ENCODE measurements at regions not wholly inside any gene's neighbourhood (a gene's known extent, or its start where the extent isn't known, plus 50 kb on each side); places are given as distances from the start of the nearest gene placed in this dataset.

DNA sequence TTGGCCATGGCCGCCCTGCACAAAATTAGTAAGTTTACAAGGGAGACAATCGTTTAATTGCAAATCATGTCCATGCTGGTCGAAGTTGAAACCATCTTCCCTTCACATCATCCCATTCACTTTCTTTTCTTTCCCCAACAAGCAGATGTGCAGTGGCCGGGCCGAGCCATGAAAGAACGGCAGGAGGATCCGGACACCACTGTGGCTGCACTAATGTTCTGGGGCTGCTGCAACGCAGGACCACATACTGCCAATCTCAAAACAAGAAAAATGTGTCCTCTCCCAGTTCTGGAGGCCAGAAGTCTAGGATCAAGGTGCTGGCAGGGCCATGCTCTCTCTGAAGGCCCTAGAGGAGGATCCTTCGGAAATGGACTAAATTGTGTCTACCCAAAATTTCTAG lies 227.4 kb upstream of the MYT1L start:
- DNase-seq: no peak

DNA sequence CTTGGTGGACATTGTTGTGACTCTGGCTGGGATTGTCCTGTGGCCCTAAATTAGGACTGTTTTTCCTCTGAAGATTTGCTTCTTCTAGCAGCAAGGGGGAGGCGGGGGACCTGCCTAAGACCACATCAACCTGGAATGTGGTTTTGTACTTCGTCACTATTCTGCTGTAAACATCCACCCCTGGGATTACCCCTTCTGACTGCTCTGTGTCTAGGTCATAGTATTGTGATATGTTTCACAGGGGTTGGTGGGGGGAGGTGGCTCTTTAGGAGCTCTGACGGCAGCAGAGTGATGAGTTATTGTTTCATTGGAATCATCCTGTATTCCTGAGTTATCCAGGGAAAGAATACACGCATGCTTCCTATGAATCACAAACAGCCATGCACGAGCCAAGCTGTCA lies 226.4 kb upstream of the MYT1L start:
- no peak for DNase-seq

DNA sequence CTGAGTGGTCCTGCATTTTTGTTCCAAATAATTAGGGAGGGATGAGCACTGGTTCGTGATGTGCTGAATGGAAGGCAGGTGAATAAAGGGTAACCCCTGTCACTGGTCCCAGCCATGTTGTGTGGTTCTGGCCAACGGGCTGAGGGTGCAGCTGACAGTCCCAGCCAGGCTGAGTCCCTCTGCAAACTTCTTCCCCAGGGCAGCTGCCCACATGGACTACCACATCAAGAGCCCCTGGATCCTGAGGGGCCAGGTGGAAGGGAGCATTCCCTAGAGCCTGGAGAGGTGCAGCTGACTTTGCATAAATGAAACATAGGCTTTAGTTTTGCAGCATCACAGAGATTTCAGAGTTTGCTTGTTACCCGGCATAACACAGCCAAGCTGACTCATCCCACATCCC lies 219.8 kb upstream of the MYT1L start:
- no peak for DNase-seq

DNA sequence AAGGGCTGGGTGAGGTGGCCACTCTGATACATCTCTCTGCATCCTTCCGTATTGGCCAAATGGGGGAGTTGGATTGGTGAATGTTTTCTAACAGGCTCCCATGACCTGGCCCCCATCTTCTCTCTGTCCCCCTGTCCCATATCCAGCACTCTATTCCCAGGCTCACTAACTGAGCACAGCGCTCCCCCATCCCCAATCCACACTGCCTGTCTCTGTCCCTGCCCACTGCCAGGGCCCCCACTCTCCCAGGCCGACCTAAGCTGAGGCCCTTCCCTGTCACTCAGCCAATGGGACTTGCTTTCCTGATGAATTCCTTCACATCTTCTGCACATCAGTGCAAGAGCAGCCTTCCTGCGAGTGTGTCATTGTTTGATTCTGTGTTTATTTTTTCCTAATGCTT lies 216.8 kb upstream of the MYT1L start:
- DNase-seq: no peak

DNA sequence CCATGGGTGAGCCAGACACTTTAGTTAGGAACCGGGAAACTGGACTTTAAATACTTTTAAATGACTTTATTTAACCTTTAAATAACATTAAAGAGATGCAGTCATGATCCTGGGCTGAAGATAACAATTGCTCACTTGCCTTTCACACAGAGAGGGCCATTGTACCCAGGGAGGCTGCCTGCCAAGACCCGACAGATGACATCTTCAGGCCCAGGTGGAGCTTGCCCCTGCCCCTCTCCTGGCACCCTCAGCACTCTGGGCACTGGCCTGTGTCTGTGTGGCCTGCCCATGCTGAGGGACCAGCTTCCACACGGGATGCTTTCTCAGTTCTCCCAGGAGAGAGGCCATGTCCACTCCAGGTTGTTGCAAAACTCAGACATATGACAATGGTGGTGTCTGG lies 216.4 kb upstream of the MYT1L start:
- DNase-seq: no peak

DNA sequence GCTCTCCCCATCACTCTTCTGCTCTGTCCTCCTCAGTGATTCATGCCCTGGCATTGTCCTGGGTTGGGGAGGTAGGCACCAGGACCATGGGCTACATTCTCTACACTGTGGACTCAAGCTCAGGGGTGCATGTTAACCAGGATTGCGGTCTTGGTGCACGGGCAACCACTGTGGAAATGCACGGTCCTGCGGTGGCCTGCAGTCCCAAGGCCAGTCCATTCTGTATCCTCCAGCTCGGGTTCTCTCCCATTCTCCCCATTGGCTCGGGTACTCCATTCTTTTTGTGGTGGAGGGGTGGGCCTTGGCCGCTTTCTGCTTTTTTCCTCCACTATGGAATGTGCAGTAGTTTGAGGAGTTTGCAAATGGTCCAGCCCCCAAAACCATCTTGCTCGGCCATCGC lies 215.0 kb upstream of the MYT1L start:
- no peak for DNase-seq

DNA sequence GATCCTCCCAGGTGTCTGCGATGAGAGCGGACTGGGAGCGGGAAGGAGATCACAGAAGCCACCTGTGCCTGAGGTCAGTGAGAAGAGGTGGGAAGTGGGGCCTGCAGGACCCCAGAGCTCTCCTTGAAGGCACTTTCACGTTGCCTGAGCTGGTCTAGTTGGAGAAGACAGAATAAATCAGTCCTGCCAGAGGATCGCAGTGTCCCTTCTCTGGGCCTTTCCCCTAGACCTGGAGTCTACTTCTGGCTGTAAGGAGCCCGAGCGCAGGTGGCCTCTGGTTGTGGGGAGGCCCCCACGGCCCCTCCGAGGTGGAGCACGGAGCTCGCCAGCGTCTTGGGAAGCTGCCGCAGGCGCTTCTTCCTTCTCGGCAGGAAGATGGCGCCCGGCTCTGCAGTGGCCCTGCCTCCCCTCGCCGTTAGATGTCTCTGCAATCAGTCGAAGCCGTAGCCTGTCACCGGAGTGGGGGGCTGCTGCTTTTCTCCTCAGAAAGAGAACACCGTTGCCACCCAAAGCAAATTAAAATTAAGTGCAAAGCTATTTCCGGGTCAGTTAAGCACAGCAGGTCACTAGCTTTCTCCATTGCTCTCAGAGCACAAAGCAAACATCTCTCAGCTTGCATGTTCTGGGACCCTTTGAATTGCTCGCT lies 212.0 kb upstream of the MYT1L start:
- DNase-seq: no peak

DNA sequence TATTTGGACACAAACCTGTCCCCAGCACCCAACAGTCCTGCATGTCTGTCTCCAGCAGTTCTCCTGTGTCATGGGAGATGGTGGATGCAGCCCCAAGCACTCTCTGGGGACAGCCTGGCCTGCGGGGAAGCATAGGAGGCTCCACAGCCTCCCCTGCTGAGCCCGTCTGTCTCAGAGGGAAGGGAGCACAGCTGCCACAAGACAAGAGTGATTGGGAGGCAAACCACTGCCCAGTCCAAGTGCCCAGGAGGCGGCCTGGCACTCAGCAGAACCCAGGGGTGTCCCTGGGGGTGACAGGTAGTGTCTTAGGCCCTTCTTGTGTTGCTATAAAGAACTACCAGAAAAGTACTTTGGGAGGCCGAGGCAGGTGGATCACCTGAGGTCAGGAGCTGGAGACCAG lies 211.2 kb upstream of the MYT1L start:
- DNase-seq: no peak

DNA sequence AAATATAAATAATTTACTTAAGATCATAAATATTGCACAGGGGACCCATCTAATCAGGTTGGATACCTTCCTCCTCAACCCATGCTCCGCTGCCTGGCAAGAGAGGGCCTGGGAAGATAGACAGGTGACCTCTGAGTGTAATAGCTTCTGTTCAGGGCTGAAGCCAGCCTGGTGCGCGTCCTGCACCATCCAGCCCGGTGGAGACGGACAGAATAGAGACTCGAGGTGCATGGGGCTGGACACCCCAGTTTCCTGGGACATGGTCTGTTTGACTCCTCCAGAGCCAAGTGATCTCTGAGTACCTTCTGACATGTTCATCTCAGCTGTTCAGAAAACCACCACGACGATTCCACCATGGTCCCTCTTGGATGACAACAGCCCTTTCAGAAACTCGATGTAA lies 209.3 kb upstream of the MYT1L start:
- DNase-seq: no peak

DNA sequence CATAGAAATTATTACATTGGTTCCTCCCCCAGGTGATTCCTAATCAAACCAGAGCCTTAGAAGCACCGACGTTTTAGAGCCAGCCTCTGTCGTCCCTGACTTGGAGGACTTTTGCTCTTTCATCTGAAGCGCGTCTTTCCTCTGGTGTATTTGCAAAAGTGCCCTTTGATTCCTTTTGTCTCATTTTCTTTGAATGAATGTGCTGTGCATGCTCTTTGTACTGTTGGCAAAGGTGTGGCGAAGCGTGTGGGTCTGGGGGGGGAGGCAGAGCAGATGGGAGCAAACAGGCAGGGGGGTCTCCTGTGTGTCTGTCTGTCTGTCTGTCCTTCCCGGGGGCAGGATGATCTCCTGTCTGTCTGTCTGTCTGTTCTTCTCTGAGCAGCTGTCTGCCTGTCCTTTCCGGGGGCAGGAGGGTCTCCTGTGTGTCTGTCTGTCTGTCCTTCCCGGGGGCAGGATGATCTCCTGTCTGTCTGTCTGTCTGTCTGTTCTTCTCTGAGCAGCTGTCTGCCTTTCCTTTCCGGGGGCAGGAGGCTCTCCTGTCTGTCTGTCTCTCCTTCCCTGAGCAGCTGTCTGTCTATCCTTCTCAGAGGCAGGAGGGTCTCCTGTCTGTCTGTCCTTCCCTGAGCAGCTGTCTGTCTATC lies 205.5 kb upstream of the MYT1L start:
- DNase-seq: no peak

DNA sequence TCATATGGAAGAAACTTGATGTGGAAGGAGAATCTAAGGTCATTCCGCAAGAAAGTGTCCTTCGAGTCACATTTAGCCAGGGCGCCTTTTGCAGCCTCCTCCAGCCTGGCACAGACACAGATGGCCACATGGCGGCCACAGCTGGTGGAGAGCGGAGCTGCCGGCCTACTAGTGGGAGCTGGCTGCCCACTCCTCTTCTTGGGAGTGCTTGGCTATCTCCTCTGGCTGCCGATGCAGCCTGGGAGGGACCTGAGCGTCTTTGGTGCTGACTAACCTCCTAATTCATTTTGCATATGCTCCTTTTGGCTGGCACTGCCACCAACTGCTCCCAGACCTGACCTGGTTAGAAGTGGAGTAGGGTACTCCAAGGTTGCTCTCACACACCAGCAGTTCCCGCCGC lies 199.3 kb upstream of the MYT1L start:
- no peak for DNase-seq

DNA sequence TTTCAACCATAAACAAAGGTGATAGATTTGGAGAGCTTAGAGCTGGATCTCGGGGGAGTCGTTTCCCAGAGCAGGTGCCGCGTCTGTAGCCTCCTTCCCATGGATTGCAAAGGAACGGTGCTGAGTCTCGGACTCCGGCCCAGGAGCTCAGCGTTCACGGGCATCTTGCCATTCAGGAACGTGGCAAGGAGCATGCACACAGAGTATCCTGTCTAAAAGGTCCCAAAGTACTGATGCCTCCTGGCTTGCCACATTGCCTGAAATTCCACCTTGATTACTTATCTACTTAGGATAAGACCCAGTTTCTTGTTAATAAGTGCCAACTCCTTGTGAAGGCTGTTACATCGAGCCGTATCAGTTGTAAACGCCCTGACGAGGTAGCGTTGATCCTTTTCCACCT lies 197.8 kb upstream of the MYT1L start:
- DNase-seq: no peak

DNA sequence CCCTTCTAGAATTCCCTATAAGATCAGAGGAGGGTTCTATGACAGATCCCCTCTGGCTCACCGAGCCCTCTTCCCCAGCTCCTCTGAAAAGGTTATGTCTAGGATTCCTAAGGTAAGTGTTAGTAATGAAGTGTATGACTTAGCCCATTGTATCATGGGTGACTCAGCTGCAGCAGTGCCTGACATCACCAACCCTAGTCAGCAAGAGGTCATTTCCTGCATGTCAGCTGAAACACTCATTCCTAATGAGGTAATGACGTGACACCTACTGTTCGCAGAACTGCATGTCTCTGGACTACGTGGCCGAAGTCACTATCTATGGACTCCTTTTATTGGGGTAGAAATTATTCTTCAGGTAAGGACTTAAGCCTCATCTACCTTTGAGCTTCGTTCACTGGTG lies 196.1 kb upstream of the MYT1L start:
- no peak for DNase-seq

DNA sequence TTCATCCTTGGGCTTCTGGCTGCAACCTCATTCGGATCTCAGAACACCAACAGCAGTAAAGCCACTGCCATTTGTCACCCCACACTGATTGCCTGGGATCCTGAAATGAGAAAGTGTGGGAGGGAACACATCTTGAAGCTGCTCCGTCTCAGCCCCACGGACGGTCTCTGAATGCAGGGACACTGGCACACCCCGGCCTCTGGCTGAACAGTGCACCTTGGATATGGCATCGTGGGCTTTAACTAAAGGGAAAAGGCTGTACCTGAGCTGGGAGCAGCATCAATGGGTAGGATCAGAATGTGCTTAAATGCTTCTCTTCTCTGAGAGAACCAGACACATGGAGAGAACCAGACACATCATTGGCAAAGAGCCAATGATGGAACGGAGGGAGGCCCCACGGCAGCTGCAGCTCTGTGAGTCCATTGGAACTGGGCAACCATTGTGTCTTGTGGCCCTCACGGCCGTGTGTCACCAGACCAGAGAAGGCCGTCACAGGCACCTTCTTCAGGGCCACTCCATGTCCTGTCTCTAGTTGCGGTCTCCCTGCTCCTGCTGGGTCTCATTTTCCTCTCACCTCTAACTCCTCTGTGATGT lies 193.4 kb upstream of the MYT1L start:
- no peak for DNase-seq

DNA sequence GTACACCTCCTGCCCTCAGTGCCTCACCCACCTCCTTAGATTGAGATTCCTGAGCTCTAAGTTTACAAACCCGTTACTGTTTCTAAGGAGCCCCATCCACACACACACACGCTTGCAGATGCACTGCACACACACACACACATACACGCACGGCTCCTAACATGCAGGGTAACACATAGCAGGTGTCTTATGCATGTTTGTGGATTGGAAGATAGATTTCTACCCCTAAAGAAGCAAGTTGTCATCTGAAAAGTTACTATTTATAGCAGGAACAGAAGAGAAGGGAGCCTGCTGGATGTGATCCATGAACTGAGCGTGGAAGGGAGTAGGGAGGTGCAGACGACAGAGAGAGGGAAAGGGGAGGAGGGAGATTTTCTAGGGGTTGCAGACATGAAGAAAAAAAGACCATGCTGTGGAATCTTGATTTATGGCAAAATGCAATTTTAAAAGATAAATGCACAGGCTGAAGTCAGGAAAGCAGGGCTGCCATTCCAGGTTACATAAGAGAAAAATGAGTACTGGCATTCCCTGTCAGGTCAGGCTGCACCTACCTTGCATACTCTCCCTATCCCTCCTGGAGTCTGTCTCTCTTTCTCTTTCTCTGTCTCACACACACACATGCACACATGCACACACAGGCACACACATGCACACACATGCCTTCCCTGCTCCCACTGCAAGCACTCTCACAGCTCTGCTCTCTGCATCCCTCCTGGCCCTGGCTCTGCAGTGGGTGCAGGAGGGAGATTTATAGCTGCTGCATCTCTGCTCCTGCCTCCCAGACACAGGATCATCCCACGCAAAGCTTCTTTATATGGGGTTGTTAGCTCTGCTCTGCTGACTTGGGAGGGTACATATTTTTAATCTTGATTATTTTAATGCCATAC lies 192.6 kb upstream of the MYT1L start:
- no peak for DNase-seq

DNA sequence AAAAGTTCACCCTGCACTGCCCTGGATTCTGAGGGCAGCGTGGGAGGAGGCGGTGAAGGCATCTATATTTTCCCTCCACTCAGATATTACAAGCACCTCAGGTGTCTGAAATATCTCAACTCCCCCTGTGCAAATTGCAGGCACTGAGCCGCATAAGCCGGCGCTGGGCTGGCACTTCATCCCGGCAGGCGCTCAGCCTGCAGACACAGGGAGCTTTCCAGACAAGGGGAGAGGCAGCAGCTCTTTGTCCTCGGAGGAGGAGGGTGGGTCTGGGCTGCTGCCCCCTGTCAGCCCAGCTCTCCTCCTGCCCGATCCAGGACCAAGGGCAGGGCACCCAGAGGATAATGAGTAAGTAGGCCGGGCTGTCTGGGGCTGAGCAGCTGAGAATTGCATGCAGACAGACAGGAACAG lies 189.3 kb upstream of the MYT1L start:
- DNase-seq: no peak

DNA sequence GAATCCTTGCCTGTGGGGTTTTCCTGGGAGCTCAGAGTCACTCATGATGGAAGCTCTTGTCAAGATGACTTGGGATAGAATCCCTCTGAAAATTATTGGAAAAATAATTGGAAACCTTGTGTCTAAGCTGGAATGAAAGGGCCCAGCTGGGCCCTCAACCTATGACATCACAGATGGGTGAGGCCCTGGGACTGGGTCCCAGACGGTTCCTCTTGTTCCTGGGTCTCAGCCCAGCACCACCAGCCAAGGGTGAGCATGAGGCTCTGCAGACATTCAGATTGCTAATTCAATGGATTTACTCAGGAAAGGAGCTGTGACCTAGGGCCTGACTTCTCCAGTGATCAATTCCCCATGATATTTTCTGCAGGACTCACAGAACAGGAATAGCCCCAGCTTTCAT lies 188.3 kb upstream of the MYT1L start:
- DNase-seq: no peak

DNA sequence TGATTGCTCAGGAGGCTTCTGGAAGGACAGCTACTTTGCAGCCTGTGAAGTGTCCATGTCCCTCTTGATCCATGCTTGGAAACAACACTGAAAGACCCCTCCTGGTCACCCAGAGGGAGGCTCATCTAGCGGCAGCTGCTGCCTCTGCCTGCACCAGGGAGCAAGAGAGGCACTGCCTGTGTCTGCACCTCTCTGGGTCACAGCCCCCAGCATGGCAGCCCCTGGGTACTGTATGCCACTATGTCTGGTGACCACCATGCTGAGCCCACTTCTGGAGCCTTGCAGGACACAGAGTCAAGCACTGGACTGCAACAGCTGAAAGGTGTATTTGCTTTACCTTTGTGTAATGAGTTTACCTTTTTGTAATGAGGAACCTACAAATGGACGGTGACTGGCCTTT lies 186.3 kb upstream of the MYT1L start:
- DNase-seq: no peak

DNA sequence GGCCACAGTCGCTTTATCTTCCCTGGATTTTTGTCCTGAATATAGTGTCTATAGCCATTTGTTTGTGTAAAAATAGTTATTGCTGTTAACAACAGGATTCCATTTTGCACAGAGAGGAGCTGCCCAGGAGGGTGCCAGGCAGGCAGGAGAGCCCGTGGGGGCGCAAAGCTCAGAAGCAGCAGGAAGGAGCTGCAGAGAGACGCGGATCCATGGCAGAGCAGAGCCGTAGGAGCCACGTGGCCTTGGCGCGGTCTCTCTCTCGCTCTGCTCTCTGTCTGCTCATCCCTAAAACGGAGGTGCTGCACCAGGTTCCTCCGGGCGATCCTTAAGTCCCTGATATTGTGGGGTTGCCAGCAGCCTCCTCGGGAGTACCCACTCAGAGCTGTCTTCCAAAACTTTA lies 185.3 kb upstream of the MYT1L start:
- no peak for DNase-seq

DNA sequence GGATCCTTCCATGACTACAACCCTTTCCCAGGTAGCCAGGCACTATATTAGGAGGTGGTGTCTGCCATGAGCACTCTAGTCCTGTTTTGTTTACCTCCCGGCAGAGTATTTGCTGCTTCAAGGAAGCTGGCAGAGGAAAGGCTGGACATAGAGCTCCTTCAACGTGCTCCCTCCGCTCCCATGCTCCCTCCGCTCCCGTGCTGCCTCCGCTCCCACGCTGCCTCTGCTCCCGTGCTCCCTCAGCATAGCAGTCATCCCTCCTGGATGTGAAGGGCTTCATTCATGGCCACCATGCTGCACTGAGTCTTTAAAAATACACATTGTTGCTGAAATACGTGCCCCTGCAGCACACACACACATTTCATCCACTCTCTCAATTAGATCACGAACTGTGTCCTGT lies 181.9 kb upstream of the MYT1L start:
- DNase-seq: no peak

DNA sequence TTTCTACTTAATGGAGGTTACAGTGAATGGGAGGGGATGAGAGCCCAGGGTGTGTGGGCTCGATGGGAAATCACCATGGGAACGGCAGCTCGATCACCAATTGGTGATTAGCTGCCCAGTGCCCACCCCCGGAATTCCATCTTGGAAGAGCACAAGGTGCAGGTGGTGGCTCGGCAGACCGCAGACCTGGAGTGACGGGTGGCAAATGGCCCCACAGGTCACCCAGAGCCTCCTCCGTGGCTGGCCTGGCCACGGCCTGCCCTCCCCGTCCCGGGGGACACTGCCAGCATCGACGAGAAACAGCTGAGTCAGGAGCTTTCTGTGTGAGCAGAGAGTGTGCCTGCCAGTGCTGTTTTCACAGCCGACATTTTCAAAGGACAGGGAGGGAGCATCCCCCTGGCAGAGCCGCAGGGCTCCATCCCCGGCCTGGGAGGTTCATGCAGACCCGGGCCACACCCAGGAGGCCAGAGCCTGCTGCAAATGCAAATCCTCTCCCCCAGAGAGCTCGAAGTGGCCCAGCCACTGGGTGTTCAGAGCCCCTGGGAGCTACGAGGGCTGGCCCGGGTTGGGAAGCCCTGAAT lies 176.4 kb upstream of the MYT1L start:
- no peak for DNase-seq

DNA sequence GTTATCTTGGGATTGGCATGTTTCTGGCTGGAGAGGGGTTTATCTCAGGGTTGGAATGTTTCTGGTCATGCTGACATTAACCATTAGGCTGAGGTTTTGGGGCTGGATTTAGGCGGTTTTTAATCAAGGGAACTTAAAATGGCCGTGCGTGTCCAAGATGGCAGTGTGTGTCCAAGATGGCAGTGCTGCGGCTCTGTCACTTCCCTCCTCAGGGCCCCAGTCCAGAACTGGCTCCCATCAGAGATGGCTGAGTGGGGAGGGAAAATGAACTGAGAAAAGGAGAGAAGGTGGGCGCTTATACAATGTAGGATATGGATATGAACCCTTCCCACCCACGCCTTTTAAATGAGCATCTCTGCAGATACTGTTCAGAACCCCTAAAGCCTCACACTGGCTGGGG lies 175.5 kb upstream of the MYT1L start:
- no peak for DNase-seq

DNA sequence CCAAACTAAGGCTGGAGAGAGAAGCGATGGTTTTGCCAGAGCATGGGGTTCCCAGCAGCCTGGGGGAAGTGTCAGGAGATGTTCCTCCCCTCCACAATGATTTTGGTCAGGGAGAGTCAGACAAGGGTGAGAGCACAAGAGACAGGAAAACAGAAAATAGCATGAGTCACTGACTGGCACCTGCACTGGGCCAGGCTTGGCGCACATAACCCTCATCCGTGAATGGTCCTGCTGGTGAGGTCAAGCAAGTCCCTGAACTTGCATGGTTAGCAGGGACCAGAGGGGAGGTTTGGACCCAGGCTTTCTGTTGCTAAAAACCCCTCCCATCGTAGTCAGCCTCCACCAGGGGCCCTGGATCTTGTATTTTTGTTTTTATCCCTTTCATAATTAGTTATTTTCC lies 174.5 kb upstream of the MYT1L start:
- no peak for DNase-seq
